ENCODE measurements at regions not wholly inside any gene's neighbourhood (a gene's known extent, or its start where the extent isn't known, plus 50 kb on each side); places are given as distances from the start of the nearest gene placed in this dataset.

- no peak for DNase-seq
- H3K4me1 Mint-ChIP-seq, result peaks cover 21% of the 10 kb centered on the region in 2 experiments
- no peak overlapping the region for H2BK20ac ChIP-seq (ENCODE audit: low read depth, low read length, poor library complexity, severe bottlenecking)
- no peak overlapping the region for H3K27ac Mint-ChIP-seq
- H3K56ac ChIP-seq (ENCODE audit: insufficient read length, low read depth, low read length), result no peak overlapping the region
- no peak overlapping the region for H2AFZ ChIP-seq (ENCODE audit: low read length)
- no peak overlapping the region for H3K14ac ChIP-seq (ENCODE audit: insufficient read depth, low read length)
- H3K23me2 ChIP-seq (ENCODE audit: insufficient read length, low read depth, low read length, poor library complexity, severe bottlenecking), result no peaks in the 10 kb centered on the region
- H2BK120ac ChIP-seq (ENCODE audit: low read depth, low read length, poor library complexity, severe bottlenecking), result no peak overlapping the region
- H4K91ac ChIP-seq (ENCODE audit: insufficient read length, low read depth, low read length), result no peak overlapping the region
- no CpG with 5 or more reads among the region's 1 CpG for WGBS (ENCODE audit: extremely low coverage, insufficient read length, low lambda C conversion rate)
- no peak overlapping the region for H3K4me2 ChIP-seq (ENCODE audit: insufficient read depth, insufficient read length, low read length)
- no peak overlapping the region for H3K9ac ChIP-seq (ENCODE audit: extremely low read depth, insufficient read length, low read length)
- no peak overlapping the region for H3T11ph ChIP-seq (ENCODE audit: low read length)
- no peaks in the 10 kb centered on the region for H4K20me1 ChIP-seq (ENCODE audit: control insufficient read depth, insufficient read depth, insufficient read length)
- H3K9me3 Mint-ChIP-seq, result peaks cover 4 to 5% of the 10 kb centered on the region in 2 experiments; a peak in 4 of 5 replicates
- no peaks in the 10 kb centered on the region; the same call in 1 of the 2 replicates for H3K4me1 ChIP-seq (ENCODE audit: insufficient read depth, low read length)
- no peaks in the 10 kb centered on the region for H3K79me1 ChIP-seq (ENCODE audit: insufficient read depth, low read depth, low read length, poor library complexity, severe bottlenecking)
- peaks cover 2% of the 10 kb centered on the region for H3K27me3 Mint-ChIP-seq (ENCODE audit: low read depth)
- no peak overlapping the region for H3K4ac ChIP-seq (ENCODE audit: low read depth, low read length)
- no peak overlapping the region for H4K5ac ChIP-seq (ENCODE audit: insufficient read length, low read depth, low read length)
- H3K79me2 ChIP-seq (ENCODE audit: insufficient read depth, low read length), result no peaks in the 10 kb centered on the region
- H2AK5ac ChIP-seq (ENCODE audit: insufficient read length, low read length), result no peak overlapping the region
- H3K36me3 Mint-ChIP-seq (ENCODE audit: insufficient read depth in 1 of 3, low read depth in 3 of 3), result peaks cover 0 to 4% (median 3%) of the 10 kb centered on the region in 3 experiments; a peak in 3 of 7 replicates
- H3K27me3 ChIP-seq (ENCODE audit: insufficient read depth, low read length), result no peaks in the 10 kb centered on the region
- no peak overlapping the region for H3K27ac ChIP-seq (ENCODE audit: insufficient read length, low read depth, low read length)
- no peak overlapping the region for H2BK15ac ChIP-seq (ENCODE audit: low read depth, low read length)
- H3K9me3 ChIP-seq (ENCODE audit: control insufficient read depth, low read depth, low read length), result no peaks in the 10 kb centered on the region
- no peak overlapping the region for H2BK5ac ChIP-seq (ENCODE audit: insufficient read length, low read length)
- H3K18ac ChIP-seq (ENCODE audit: insufficient read length, low read depth, low read length), result no peak overlapping the region
- no peak overlapping the region for H3K23ac ChIP-seq (ENCODE audit: insufficient read length, low read depth, low read length)
- H3K4me3 Mint-ChIP-seq, result no peak overlapping the region
- H2BK12ac ChIP-seq (ENCODE audit: insufficient read length, low read depth, low read length), result no peak overlapping the region
- no peak for TF ChIP-seq CTCF (conservative IDR thresholded peaks at IDR 0.05)
- H4K8ac ChIP-seq (replicated peaks; ENCODE audit: insufficient read length, low read depth, low read length), result no peak overlapping the region
Observed at GRCh38 chr4:151953312-151953711, 192.5 kb upstream of the GATB start.
